HCT116 (cell line): ENCODE measurements at regions not wholly inside any gene's neighbourhood (a gene's known extent, or its start where the extent isn't known, plus 50 kb on each side); places are given as distances from the start of the nearest gene placed in this dataset.

ENCODE experiments used
- ATAC-seq: fragments of 200-7000 bp; cut with Tn5 transposase; 2 replicates; pipeline ENCODE4 v1.9.1; 2020; ENCODE audit warnings: mild to moderate bottlenecking, moderate library complexity
- BruUV-seq: library from RNA; stranded (reverse); fragments of 400-500 nt; replicated peaks from 2 replicates; lab custom pipeline; 2021; lab: Mats Ljungman, UMichigan
- CTCF ChIA-PET: fragments of 300-600 bp; sonication (Branson Sonifier 250); formaldehyde crosslinking; loops from one replicate; lab custom pipeline; 2021; ENCODE audit warnings: antibody characterized with exemption; lab: Charles Lee
- POLR2A ChIA-PET: fragments of 300-600, 350-600 bp; sonication (Branson Sonifier 250); formaldehyde crosslinking; loops from one replicate; lab custom pipeline; 2021; ENCODE audit warnings: antibody characterized with exemption; lab: Charles Lee
- RAD21 ChIA-PET, 2 experiments: fragments of 300-600 bp; sonication (Branson Sonifier 250); formaldehyde crosslinking; loops; one replicate each; lab custom pipeline; 2023; ENCODE audit warnings: low total read pairs in 2 of 2; ENCODE audit not compliant: uncharacterized antibody in 2 of 2, unreplicated experiment in 2 of 2, low non-redundant PET in 1 of 2; lab: Charles Lee
- DNase-seq: peaks from one replicate; pipeline ENCODE4 v3.0.0-alpha.2; 2010; ENCODE audit warnings: low read depth, low spot score
- H2AFZ ChIP-seq: fragments of 200-600 bp; shearing (Covaris generic), sonication (generic); 2 replicates; pipeline ENCODE4 v1.6.1; 2017; ENCODE audit warnings: low read depth, mixed run types, mixed read lengths, antibody characterized with exemption, low read length; ENCODE audit not compliant: poor library complexity, severe bottlenecking
- H3K27ac ChIP-seq: 2 replicates; pipeline ENCODE4 v1.5.1; 2012; ENCODE audit warnings: low read depth, low read length
- H3K27me3 ChIP-seq: fragments of 200-600 bp; sonication (generic); 2 replicates; pipeline ENCODE4 v1.6.1; 2016; ENCODE audit warnings: mixed run types, low read length, mixed read lengths; ENCODE audit not compliant: insufficient read depth
- H3K36me3 ChIP-seq, 2 experiments: fragments of 200-500 bp in 1 of 2; fragments of 200-600 bp in 1 of 2; sonication (Bioruptor generic) in 1 of 2; sonication (generic) in 1 of 2; 2 replicates each; pipeline versions ENCODE4 v1.5.1 to v1.6.1; 2014 to 2016; ENCODE audit warnings: low read length in 2 of 2, inconsistent platforms in 1 of 2, mixed read lengths in 1 of 2, mixed run types in 1 of 2; ENCODE audit not compliant: insufficient read depth in 2 of 2, control insufficient read depth in 1 of 2
- H3K4me1 ChIP-seq, 2 experiments: fragments of 200-600 bp in 1 of 2; sonication (generic) in 1 of 2; 2 replicates each; pipeline versions ENCODE4 v1.5.1 to v1.6.1; 2012 to 2017; ENCODE audit warnings: low read length in 2 of 2, inconsistent platforms in 1 of 2, mild to moderate bottlenecking in 1 of 2, mixed read lengths in 1 of 2, mixed run types in 1 of 2, moderate library complexity in 1 of 2; ENCODE audit not compliant: insufficient read depth in 2 of 2, control insufficient read depth in 1 of 2
- H3K4me2 ChIP-seq: fragments of 200-600 bp; sonication (generic); 2 replicates; pipeline ENCODE4 v1.6.1; 2017; ENCODE audit warnings: mixed run types, low read length, mixed read lengths
- H3K4me3 ChIP-seq, 2 experiments: fragments of 200-600 bp in 1 of 2; sonication (generic) in 1 of 2; replicated peaks in 1 of 2; 2 replicates each; pipeline ENCODE4 v1.5.1; 2011 to 2016; ENCODE audit warnings: low read length in 2 of 2, control low read depth in 1 of 2, low read depth in 1 of 2, mild to moderate bottlenecking in 1 of 2, mixed read lengths in 1 of 2, mixed run types in 1 of 2
- H3K79me2 ChIP-seq: fragments of 200-600 bp; sonication (generic); 2 replicates; pipeline ENCODE4 v1.6.1; 2017; ENCODE audit warnings: mild to moderate bottlenecking, mixed run types, low read length, moderate library complexity, mixed read lengths; ENCODE audit not compliant: insufficient read depth
- H3K9ac ChIP-seq: fragments of 200-600 bp; sonication (generic); 2 replicates; pipeline ENCODE4 v1.6.1; 2016; ENCODE audit warnings: low read length, mixed read lengths
- H3K9me2 ChIP-seq: fragments of 200-600 bp; sonication (generic), shearing (Covaris generic); 2 replicates; pipeline ENCODE4 v1.6.1; 2017; ENCODE audit warnings: mixed run types, mild to moderate bottlenecking, moderate library complexity; ENCODE audit not compliant: insufficient read depth
- H3K9me3 ChIP-seq, 2 experiments: fragments of 200-500 bp in 1 of 2; fragments of 200-600 bp in 1 of 2; sonication (Bioruptor generic) in 1 of 2; sonication (generic) in 1 of 2; 2 replicates each; pipeline ENCODE4 v1.6.1; 2014 to 2017; ENCODE audit warnings: low read length in 2 of 2, mixed read lengths in 2 of 2, inconsistent platforms in 1 of 2, low read depth in 1 of 2, mild to moderate bottlenecking in 1 of 2, mixed run types in 1 of 2, moderate library complexity in 1 of 2; ENCODE audit not compliant: control insufficient read depth in 1 of 2, insufficient read depth in 1 of 2
- H4K20me1 ChIP-seq: fragments of 200-600 bp; sonication (generic), shearing (Covaris generic); 2 replicates; pipeline ENCODE4 v1.6.1; 2017; ENCODE audit warnings: mixed run types, mild to moderate bottlenecking, moderate library complexity; ENCODE audit not compliant: insufficient read depth
- CEBPB ChIP-seq: IDR thresholded peaks from 2 replicates; pipeline ENCODE4 v1.6.1; 2012; ENCODE audit warnings: low read depth
- ELF1 ChIP-seq: IDR thresholded peaks from 2 replicates; pipeline ENCODE4 v1.6.1; 2012; ENCODE audit warnings: low read depth, borderline replicate concordance
- FOSL1 ChIP-seq: IDR thresholded peaks from 2 replicates; pipeline ENCODE4 v1.6.1; 2012; ENCODE audit warnings: low read depth
- JUND ChIP-seq: IDR thresholded peaks from 2 replicates; pipeline ENCODE4 v1.6.1; 2012
- SP1 ChIP-seq: IDR thresholded peaks from 2 replicates; pipeline ENCODE4 v1.6.1; 2012; ENCODE audit warnings: low read depth
- TCF7L2 ChIP-seq: IDR thresholded peaks from 2 replicates; pipeline ENCODE4 v1.7.0; 2011; ENCODE audit warnings: borderline replicate concordance, inconsistent platforms; ENCODE audit not compliant: insufficient read depth, insufficient read length; ENCODE audit errors: extremely low read depth
- YY1 ChIP-seq: IDR thresholded peaks from 2 replicates; pipeline ENCODE4 v1.6.1; 2011; ENCODE audit warnings: low read length, low read depth, moderate library complexity, mild to moderate bottlenecking; ENCODE audit not compliant: insufficient replicate concordance; ENCODE audit errors: extremely low read depth
- intact Hi-C: fragments of 100-400 bp; cut with micrococcal nuclease; formaldehyde crosslinking; loops from 2 replicates; pipeline ENCODE4 v1.10.0; 2022
- TF ChIP-seq, protein P1 (sequence below): IDR thresholded peaks from 2 replicates; pipeline ENCODE4 v1.6.1; 2012; ENCODE audit warnings: low read depth
- TF ChIP-seq, protein P2 (sequence below): IDR thresholded peaks from 2 replicates; pipeline ENCODE4 v1.6.1; 2011; ENCODE audit warnings: mild to moderate bottlenecking, low read length, moderate library complexity; ENCODE audit not compliant: insufficient replicate concordance; ENCODE audit errors: extremely low read depth

DNA sequence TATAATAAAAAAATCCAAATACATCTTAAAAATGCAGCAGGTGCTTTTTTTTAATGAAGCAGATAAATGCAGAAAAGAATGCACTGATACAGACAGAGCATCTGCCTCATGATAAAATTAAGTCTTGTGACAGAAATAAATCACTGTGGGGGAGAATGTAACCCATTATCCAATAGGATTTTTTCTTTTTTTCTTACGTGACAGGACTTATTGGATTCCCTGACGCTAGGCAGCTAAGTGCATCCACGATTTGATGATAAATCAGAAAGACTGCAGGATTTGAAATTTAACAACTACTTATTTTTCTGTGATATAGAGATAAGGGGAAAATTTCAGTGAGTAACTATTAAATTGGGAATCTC is 110.6 kb upstream of the PPARGC1A start:
- POLR2A ChIA-PET: no interaction called here
- CTCF ChIA-PET: no interaction called here

More for the DNA sequence above, 110.6 kb upstream of the PPARGC1A start:
- Histone ChIP-seq H3K9me3 (peaks cover 0 to 24% of the 10 kb centered on the region in 2 experiments; a peak in 2 of 4 replicates), H3K9ac (no peak overlapping the region), H3K79me2 (no peaks in the 10 kb centered on the region), H3K36me3 (no peaks in the 10 kb centered on the region), H3K9me2 (no peaks in the 10 kb centered on the region), H3K27ac (no peak overlapping the region), H3K27me3 (no peaks in the 10 kb centered on the region), H2AFZ (no peak overlapping the region), H4K20me1 (no peaks in the 10 kb centered on the region), H3K4me2 (no peak overlapping the region), H3K4me3 (no peak overlapping the region)
- RAD21 ChIA-PET: no interaction called here
- no TSS peak for BruUV-seq
- DNase-seq (no peak), ATAC-seq (no peak)
- intact Hi-C loops: no loop called here
- TF ChIP-seq, protein P1, sequence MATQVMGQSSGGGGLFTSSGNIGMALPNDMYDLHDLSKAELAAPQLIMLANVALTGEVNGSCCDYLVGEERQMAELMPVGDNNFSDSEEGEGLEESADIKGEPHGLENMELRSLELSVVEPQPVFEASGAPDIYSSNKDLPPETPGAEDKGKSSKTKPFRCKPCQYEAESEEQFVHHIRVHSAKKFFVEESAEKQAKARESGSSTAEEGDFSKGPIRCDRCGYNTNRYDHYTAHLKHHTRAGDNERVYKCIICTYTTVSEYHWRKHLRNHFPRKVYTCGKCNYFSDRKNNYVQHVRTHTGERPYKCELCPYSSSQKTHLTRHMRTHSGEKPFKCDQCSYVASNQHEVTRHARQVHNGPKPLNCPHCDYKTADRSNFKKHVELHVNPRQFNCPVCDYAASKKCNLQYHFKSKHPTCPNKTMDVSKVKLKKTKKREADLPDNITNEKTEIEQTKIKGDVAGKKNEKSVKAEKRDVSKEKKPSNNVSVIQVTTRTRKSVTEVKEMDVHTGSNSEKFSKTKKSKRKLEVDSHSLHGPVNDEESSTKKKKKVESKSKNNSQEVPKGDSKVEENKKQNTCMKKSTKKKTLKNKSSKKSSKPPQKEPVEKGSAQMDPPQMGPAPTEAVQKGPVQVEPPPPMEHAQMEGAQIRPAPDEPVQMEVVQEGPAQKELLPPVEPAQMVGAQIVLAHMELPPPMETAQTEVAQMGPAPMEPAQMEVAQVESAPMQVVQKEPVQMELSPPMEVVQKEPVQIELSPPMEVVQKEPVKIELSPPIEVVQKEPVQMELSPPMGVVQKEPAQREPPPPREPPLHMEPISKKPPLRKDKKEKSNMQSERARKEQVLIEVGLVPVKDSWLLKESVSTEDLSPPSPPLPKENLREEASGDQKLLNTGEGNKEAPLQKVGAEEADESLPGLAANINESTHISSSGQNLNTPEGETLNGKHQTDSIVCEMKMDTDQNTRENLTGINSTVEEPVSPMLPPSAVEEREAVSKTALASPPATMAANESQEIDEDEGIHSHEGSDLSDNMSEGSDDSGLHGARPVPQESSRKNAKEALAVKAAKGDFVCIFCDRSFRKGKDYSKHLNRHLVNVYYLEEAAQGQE: no peak
- TF ChIP-seq ELF1 (no peak), SP1 (no peak), FOSL1 (no peak), YY1 (no peak), CEBPB (no peak), JUND (no peak), TCF7L2 (no peak)
- TF ChIP-seq, protein P2, sequence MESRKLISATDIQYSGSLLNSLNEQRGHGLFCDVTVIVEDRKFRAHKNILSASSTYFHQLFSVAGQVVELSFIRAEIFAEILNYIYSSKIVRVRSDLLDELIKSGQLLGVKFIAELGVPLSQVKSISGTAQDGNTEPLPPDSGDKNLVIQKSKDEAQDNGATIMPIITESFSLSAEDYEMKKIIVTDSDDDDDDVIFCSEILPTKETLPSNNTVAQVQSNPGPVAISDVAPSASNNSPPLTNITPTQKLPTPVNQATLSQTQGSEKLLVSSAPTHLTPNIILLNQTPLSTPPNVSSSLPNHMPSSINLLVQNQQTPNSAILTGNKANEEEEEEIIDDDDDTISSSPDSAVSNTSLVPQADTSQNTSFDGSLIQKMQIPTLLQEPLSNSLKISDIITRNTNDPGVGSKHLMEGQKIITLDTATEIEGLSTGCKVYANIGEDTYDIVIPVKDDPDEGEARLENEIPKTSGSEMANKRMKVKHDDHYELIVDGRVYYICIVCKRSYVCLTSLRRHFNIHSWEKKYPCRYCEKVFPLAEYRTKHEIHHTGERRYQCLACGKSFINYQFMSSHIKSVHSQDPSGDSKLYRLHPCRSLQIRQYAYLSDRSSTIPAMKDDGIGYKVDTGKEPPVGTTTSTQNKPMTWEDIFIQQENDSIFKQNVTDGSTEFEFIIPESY: no peak
- TF ChIP-seq, all 23 proteins: peak for 0
- H3K4me1 ChIP-seq: no peaks in the 10 kb centered on the region
